HG02623 (cell line): ENCODE measurements at regions not wholly inside any gene's neighbourhood (a gene's known extent, or its start where the extent isn't known, plus 50 kb on each side); places are given as distances from the start of the nearest gene placed in this dataset.
"Not testable (repeated sequence)": the region's sequence is repeated elsewhere in the genome, so short reads cannot be mapped to it uniquely, and the experiment has no call there.

Experiments used
- ATAC-seq: cut with Tn5 transposase; IDR thresholded peaks from one replicate; pipeline ENCODE4 v1.9.1; 2021; ENCODE audit warnings: moderate library complexity; ENCODE audit not compliant: unreplicated experiment

DNA sequence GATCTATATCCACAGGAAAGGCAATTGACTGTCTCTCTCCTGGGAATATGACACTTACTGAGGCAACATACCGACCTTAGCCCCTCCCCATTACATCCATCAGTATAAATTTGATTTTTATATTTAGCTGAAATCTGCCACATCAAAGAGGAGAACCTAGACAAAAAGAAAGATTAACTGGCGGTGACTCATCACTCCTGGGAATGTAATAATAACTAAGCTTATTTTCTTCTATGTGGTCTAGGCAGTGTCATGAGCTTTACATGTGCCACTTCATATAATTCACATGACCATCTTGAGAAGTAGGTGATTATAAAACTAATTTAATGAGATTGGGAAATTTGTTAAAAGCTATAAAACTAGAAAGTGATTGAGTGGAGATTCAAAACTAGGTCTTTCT, 520.0 kb upstream of the HS3ST5 start:
- ATAC-seq = no peak

- no peak for ATAC-seq
Measured at GRCh38 chr6:114862064-114862463, 519.2 kb upstream of the HS3ST5 start.

GRCh38 chr6:114844359-114844758, 501.5 kb upstream of the HS3ST5 start:
- no peak for ATAC-seq

GRCh38 chr6:114839019-114839418, 496.2 kb upstream of the HS3ST5 start:
- no peak for ATAC-seq

DNA sequence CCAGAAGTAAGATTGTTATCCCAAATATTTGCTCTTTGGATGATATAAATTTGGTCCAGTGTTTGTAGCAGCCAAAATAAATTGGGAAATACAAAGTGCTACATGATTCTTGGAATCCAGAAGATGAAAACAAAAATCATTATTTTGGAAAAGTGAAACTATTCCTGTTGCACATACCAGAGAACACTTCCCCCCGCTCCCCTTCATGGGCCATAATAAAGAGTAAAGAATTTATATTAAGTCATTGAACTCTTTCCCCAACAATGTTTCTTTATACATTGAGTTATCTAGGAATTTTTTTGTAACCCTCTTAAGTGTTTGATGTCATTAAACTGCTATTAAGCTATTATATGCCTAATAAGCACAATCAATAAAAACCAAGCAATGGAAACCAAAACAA, 490.4 kb upstream of the HS3ST5 start:
- ATAC-seq = no peak

- no peak for ATAC-seq
Measured at GRCh38 chr6:114830515-114830914, 487.7 kb upstream of the HS3ST5 start.

GRCh38 chr6:114827135-114827534, 484.3 kb upstream of the HS3ST5 start:
- no peak for ATAC-seq

GRCh38 chr6:114824409-114824808, 481.6 kb upstream of the HS3ST5 start:
- no peak for ATAC-seq

GRCh38 chr6:114816678-114817077, 473.9 kb upstream of the HS3ST5 start:
- ATAC-seq = no peak

DNA sequence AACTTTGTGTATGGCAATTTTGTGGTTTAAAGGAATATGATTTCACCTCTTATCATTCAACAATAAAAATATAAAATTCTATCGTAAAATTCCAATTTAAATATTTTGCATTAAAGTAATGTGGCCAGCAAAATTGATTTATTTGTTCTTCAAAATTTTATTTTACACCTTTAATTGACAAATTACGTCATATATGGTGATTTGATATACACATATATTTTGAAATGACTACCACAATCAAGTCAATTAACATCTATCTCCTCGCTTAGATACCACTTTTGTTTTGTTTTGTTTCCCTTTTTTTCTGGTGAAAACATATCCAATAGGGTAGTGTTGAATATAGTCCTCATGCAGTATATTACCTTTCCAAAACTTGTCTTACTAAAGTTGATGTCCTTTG, 467.6 kb upstream of the HS3ST5 start:
- ATAC-seq = no peak

GRCh38 chr6:114805426-114805825, 462.6 kb upstream of the HS3ST5 start:
- not testable (repeated sequence) for ATAC-seq

- ATAC-seq = no peak
Measured at GRCh38 chr6:114796576-114796975, 453.8 kb upstream of the HS3ST5 start.

DNA sequence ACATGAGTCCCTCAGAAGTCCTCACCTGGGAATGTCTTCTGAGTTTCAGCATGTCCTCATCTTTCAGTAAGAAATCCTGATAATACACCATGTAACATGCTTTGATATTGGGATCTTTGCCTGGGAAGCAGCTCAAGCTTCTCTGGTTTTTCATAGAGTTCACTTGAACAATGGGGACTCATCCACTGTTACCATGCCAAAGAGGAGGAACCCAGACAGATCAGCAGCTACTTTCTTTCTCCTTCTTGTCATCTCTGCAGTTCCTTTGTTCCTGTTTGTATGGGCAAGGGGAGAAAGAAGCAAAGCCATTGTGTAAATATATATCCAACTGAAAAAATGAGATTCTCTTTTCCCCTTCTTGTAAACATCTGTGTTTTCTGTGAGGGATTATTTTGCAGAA, 450.6 kb upstream of the HS3ST5 start:
- ATAC-seq = no peak

GRCh38 chr6:114785235-114786127, 442.7 kb upstream of the HS3ST5 start:
- no peak for ATAC-seq

DNA sequence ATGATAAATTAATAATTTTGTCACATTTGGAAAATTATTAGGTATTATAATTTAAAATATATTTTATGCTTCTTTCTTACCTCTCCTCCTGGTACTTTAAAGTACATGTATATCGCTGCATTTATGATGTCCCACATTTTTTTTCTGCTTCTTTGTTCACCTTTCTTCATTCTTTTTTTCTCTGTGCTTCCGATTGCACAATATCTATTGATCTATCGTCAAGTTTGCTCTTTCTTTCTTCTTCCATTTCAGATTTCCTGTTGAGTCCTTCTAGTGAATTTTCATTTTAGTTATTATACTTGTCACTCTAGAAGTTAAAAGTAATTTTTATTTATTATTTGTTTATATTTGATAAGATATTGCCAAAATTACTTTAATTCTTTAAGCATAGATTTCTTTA, 441.0 kb upstream of the HS3ST5 start:
- ATAC-seq = no peak

DNA sequence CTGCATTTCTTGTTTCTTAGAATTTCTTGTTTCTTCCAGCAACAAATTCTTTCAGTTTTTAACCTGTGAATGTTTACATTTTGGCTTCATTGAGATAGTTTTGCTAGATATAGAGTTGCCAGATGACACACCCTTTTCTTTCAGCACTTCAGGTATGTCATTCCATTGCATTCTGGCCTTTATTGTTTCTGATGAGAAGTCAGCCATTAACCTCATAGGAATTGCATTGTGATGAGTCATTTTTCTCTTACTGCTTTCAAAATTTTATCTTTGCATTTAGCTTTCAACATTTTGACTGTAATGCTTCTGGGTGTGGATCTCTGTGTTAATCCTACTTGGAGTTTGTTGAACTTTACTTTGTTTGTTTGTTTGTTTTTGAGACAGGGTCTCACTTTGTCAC, 440.3 kb upstream of the HS3ST5 start:
- no peak for ATAC-seq

DNA sequence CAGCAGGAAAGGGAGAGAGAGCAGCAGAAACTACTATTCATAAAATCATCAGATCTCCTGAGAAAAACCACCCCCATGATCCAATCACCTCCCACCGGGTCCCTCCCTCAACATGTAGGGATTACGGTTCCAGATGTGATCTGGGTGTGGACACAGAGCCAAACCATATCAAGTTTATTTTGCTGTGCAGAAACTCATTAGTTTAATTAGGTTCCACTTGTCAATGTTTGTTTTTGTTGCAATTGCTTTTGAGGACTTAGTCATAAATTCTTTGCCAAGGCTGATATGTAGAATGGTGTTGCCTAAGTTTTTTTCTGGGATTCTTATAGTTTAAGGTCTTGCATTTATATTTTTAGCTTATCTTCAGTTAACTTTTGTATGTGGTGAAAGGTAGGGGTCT, 422.0 kb upstream of the HS3ST5 start:
- no peak for ATAC-seq

- no peak for ATAC-seq
Measured at GRCh38 chr6:114762145-114762544, 419.3 kb upstream of the HS3ST5 start.

DNA sequence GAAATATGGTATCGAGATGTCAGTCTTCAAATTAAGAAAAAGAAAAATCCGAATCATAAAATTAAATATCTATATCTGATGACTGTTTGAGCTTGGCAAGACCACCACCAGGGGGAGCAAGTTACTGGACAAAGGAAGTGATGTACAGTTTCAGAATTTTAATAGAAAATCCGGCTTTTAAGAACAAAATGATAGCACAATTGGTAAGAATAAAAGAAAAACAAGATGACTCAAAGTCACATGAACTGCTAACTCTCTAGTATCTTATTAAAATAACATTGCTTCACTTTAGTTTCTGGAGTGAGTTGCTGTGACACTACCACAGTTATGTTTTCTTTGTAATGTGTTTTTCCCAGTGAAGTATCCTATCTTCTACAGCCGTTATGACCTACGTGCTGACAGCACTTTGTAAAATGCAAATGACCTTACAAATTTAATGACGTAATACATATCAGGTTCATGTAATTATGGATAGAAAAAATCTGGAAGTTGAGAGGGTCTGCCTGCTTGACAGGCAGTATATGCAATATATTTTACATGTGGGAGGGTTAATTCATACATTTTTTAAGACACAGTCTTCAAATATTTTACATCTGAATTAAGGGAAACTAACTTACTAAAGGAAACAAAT, 405.3 kb upstream of the HS3ST5 start:
- no peak for ATAC-seq

DNA sequence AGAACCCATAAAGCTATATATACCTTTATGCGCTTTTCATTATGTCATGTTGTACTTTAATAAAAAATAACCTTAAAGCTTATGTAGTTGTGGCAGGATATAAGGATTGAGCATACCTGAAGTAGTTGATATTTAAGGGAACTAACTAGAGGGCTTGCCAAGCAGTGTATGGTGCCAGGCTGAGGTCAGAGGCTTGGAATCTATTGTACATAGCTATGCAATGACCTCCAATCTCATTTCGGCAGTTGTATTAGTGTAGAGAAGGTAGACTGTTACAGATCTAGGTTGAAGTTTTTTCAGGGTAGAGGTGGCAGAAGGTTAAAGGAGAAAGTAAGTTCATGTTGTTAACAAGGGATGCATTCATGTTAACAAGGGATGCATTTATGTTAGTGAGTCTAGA, 397.7 kb upstream of the HS3ST5 start:
- ATAC-seq = no peak

DNA sequence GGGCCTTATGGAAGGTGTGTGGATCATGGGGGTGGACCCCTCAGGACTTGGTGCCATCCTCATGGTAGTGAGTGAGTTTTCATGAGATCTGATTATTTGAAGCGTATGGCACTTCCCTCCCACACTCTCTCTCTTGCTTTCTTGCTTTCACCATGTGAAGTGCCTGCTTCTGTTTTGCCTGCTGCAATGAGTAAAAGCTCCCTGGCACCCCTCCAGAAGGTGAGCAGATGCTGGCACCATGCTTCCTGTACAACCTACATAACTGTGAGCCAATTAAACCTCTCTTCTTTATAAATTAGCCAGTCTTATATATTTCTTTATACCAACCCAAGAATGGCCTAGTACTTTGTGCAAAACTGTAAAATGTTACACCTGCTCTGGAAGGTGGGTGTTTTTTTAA, 396.8 kb upstream of the HS3ST5 start:
- ATAC-seq = no peak

GRCh38 chr6:114735025-114735735, 392.4 kb upstream of the HS3ST5 start:
- no peak for ATAC-seq
